NCI-H446 (cell line): ENCODE measurements at regions not wholly inside any gene's neighbourhood (a gene's known extent, or its start where the extent isn't known, plus 50 kb on each side); places are given as distances from the start of the nearest gene placed in this dataset.

Experiments
- DNase-seq, 2 experiments: peaks; one replicate each; lab custom pipeline; 2025; lab: John Stamatoyannopoulos, UW

DNA sequence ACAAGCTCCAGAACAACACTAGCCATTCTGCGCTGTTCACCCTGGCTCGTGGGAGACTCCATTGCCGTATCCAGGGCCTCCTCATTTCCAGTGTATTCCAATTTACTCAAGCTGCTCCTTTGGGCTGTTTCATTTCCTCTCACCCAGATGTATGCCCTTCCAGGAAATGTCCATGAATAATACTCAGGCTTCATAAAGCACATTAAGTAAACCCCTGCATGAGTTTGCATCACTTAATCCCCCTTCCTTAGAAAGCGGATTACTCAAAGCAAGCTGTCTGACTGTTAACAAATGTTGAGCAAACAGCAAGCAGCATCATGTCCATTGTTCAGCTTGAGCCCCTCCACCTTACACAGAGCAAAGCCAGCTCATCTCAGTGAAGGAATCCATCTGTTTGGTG lies 403.6 kb upstream of the PBX1 start:
- DNase-seq: no peak

DNA sequence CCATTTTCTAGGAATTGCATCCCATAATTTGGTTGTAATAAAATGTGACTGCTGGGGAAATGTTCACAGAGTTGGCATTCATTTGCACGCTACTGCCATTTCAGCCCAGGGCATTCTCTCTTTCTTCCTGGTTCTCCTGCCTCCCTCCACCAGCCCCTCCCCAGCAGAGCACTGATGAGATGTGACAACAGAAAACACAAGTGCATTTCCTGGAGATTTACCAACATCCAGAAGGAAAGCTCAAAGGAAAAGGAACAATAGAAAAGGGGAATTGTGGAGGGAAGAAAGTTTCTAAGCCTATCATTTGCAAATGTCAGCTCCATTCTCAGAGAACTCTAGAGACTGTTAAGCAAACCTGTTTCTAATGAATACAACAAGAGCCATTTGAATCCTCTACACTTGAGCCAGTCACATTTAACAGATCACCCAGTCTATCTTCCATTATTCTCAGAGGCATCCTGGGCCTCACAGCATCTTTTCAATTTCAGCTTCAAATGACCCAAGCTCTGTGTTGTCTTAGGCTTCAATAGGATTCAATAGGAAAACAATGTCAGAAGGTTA lies 395.6 kb upstream of the PBX1 start:
- no peak for DNase-seq

- DNase-seq: no peak
Observed at GRCh38 chr1:164165466-164165865, 393.5 kb upstream of the PBX1 start.

GRCh38 chr1:164166454-164166853 lies 392.5 kb upstream of the PBX1 start:
- DNase-seq: peak in 1 of 2 experiments; percentile 66

DNA sequence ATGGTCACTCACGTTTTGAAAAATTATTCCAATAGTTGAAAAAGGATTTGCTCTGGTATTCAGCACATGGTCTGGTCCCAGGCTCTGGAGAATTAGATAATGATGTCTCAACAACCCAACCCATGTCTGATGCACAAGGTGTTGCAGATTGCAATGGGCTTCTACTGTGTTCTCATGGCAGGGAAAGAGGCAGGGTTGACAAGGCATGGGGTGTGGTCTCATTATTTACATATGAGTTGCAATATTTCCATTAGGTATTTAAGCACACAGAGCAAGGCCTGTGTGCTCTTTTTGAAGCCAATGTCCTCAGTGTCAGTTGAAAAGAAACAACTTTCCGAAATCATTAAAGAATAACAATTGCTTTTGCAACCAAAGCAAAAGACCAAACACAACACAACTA lies 381.9 kb upstream of the PBX1 start:
- no peak for DNase-seq

- no peak for DNase-seq
Observed at GRCh38 chr1:164180824-164181223, 378.2 kb upstream of the PBX1 start.

DNA sequence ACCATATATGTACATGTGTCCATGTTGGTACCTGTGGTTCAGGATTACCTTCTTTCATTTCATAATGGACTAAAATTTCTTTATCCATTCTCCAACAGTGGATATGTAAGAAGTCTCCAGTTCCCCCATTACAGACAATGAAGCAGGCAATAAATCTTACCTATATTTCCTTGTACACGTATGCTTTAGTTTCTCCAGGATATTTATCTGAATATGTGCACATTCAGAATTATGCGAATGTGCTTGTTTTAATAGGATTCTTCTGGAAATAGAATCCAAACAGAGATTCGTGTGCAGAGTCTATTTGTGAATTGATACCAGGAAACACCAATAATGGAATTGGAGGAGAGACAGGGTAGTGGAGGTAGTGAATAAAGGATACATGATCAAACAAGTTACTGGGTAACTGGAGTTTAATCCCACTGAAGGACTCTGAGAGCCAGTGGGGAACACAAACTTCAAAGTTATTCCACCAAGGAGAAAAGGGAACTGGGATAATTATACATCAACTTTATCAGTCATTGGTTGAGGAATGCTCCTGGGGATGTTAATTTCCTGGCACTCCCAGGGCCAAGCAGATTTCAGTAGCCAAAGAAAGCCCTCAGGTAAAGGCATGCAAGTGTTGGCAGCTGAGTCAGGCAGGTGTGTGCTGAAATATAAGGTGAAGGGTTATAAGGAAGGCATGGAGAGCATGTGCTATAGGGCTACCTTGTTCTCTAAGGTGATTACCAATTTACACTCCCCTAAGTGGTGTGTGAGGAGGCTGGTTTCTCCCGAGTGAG lies 374.9 kb upstream of the PBX1 start:
- DNase-seq: no peak

DNA sequence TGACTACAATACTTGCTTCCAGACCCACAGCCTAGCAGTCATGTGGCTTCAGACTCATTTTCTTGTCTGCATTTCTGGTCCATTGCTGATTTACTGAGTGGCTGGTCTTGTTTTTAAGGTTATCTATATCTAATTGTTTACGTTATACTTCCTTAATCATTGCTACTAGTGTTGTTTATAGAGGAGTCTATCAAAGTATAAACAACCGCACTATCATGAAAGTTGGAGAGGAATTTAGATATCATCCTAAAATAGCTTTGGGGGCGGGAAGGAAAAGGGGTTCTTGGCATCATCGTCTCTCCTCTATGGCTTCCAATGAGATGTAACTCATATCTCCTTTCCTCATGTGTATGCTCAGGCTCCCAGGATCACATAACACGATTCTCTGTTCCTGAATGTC lies 372.1 kb upstream of the PBX1 start:
- no peak for DNase-seq

DNA sequence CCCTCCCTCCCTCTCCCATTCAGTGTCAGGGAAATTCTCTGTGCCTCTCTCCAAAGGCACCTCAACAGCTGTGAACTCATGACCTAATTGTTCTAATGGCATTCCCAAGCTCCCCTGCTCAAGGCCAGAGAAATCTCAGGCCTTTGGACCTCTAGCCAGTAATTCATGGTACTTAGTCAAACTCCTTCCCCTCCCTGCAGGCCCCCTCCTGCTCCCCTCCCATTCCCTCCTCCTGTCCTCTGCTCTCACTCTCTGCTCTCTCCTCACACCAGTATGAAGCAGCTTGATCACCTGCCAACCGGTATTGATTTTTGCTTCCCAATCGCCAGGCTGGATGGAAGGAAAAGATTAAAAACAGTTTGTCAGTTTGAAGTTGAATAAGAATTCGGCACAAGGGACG lies 370.5 kb upstream of the PBX1 start:
- DNase-seq: peak in 1 of 2 experiments; percentile 22

- DNase-seq: no peak
Observed at GRCh38 chr1:164191191-164191590, 367.8 kb upstream of the PBX1 start.

- DNase-seq: no peak
Observed at GRCh38 chr1:164210211-164210739, 348.7 kb upstream of the PBX1 start.

DNA sequence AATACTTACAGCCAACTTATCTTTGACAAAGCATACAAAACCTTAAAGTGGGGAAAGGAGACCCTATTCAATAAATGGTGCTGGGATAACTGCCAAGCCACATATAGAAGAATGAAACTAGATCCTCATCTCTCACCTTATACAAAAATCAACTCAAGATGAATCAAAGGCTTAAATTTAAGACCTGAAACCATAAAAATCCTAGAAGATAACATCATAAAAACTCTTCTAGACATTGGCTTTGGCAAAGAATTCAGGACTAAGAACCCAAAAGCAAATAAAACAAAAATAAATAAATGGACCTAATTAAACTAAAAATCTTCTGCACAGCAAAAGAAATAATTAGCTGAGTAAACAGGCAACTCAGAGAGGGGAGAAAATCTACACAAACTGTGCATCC lies 335.6 kb upstream of the PBX1 start:
- no peak for DNase-seq

GRCh38 chr1:164225011-164225410 lies 334.0 kb upstream of the PBX1 start:
- DNase-seq: no peak

DNA sequence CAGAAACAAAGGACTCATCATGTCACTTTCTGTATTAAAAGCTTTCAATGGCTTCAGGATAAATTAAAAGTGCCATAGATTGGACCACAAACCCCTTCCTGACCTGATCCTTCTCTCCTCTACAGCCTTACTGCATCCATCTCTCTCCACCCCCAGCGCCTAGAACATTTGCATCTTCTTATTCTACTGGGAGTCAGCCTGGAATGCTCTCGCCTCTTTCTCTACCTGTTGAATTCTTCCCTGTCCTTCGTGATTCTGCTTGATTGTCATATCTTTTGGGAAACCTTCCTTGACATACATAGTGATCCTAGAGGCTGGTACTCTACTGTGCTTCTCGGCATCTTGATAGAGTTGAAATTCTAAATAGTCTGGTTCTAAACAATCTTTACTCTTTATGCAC lies 332.0 kb upstream of the PBX1 start:
- no peak for DNase-seq

DNA sequence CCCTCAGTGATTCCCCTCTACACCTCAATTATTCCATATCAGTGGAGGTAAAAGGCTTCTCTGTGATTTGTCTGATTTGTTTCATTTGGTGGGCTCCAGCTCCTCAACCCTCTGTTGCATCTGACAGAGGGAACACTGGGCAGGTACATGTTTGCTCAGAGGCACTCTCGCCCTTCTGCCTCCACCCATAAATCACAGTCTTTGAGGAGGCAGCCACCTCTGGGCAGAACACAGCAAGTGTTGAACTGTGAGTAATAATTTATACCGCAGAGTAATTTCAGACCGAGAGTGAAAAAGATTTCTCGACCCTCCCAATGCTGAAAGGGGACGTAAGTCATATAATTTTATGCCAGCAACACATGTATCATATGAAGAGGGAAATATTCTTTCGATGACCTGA lies 330.1 kb upstream of the PBX1 start:
- no peak for DNase-seq

DNA sequence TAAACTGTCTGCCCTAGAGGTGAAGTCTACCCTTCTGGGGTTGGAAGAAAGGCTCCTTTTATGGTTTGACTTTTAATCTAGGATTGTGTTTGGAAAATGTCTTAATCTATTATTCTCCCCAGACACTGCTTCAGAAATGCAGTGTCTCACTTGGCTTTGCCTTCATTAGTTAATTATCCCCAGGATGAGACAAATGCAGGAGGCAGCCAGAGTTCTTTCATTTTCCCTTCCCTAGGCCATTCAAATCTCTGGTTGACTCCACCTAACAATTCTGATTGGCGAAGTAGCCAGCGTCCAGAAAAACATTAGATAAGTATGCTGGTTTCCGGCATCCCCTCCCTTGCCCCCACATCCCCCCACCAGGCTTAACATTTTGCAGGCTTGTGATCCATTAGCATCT lies 325.8 kb upstream of the PBX1 start:
- DNase-seq: no peak

GRCh38 chr1:164240081-164240480 lies 318.9 kb upstream of the PBX1 start:
- DNase-seq: no peak

GRCh38 chr1:164250365-164250764 lies 308.6 kb upstream of the PBX1 start:
- no peak for DNase-seq

DNA sequence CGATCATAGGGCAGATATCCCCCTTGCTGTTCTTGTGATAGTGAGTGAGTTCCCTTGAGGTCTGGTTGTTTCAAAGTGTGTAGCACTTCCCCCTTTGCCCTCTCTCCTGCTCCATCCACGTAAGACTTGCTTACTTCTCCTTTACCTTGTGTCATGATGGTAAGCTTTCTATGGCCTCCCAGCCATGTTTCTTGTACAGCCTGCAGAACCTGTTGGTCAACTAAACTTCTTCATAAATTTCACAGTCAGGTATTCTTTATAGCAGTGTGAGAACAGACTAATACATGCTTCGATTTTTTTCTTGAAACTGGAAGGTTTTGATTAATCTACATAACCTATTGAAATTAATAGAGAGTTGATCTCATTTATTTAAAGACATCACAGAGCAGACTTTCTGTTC lies 302.5 kb upstream of the PBX1 start:
- DNase-seq: no peak

DNA sequence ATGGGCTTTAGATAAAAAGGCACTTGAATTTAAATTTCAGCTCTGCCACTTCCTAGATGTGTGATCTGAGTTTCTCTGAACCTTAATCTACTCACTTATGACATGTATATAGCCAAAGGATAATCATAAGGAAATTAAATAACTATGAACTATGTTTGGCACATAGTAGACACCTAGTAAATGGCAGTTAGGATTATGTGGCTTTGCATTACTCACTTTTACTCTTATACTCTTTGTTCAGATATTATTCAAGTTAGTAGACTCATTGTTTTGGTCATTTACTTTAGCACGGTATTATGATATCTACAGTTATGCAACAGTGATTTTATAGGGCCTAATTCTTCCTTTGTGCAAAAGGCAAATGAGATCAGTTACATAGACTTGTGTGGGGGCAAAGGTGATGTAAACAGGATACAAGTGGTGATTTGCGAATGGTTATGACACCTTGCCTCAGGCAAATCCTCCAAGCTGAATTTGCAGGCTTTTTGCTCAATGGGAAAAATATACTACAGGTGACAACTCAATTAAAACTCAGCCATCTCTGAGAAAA lies 297.2 kb upstream of the PBX1 start:
- no peak for DNase-seq

- DNase-seq: no peak
Observed at GRCh38 chr1:164263540-164263939, 295.4 kb upstream of the PBX1 start.

- no peak for DNase-seq
Observed at GRCh38 chr1:164265232-164265631, 293.8 kb upstream of the PBX1 start.

- DNase-seq: no peak
Observed at GRCh38 chr1:164272156-164272555, 286.8 kb upstream of the PBX1 start.
